Loucy (cell line): ENCODE measurements at regions not wholly inside any gene's neighbourhood (a gene's known extent, or its start where the extent isn't known, plus 50 kb on each side); places are given as distances from the start of the nearest gene placed in this dataset.

ENCODE experiments used
- H2AFZ ChIP-seq: fragments of 200-600 bp; sonication (generic); 2 replicates; pipeline ENCODE4 v1.6.0; 2016; ENCODE audit warnings: antibody characterized with exemption, mild to moderate bottlenecking, low read length, moderate library complexity
- H3F3A ChIP-seq: fragments of 200-600 bp; 2 replicates; pipeline ENCODE4 v1.6.0; 2016; ENCODE audit warnings: antibody characterized with exemption, low read depth, mild to moderate bottlenecking
- H3K27me3 ChIP-seq: fragments of 200-600 bp; sonication (generic); 2 replicates; pipeline ENCODE4 v1.6.1; 2014; ENCODE audit warnings: low read length, mild to moderate bottlenecking; ENCODE audit not compliant: insufficient read depth, poor library complexity, severe bottlenecking
- H3K36me3 ChIP-seq: fragments of 200-600 bp; sonication (generic); 2 replicates; pipeline ENCODE4 v1.6.1; 2016; ENCODE audit warnings: low read length; ENCODE audit not compliant: insufficient read depth
- H3K4me1 ChIP-seq: fragments of 200-600 bp; sonication (generic); 2 replicates; pipeline ENCODE4 v1.5.1; 2014; ENCODE audit warnings: low read length, mild to moderate bottlenecking; ENCODE audit not compliant: insufficient read depth, poor library complexity, severe bottlenecking
- H3K4me2 ChIP-seq: fragments of 200-600 bp; sonication (generic); 2 replicates; pipeline ENCODE4 v1.6.0; 2014; ENCODE audit warnings: antibody characterized with exemption, low read length, low read depth, mild to moderate bottlenecking; ENCODE audit not compliant: poor library complexity, severe bottlenecking
- H3K4me3 ChIP-seq: fragments of 200-600 bp; sonication (generic); 2 replicates; pipeline ENCODE4 v1.5.1; 2014; ENCODE audit warnings: low read length, mild to moderate bottlenecking, mixed read lengths; ENCODE audit not compliant: poor library complexity, severe bottlenecking
- H3K79me2 ChIP-seq: fragments of 200-600 bp; sonication (generic); 2 replicates; pipeline ENCODE4 v1.6.1; 2014; ENCODE audit warnings: low read length; ENCODE audit not compliant: insufficient read depth
- H3K9ac ChIP-seq: fragments of 200-600 bp; sonication (generic); 2 replicates; pipeline ENCODE4 v1.6.0; 2014; ENCODE audit warnings: mild to moderate bottlenecking, low read depth, low read length, moderate library complexity; ENCODE audit not compliant: poor library complexity, severe bottlenecking
- H3K9me2 ChIP-seq: fragments of 200-600 bp; sonication (generic); replicated peaks from 2 replicates; pipeline ENCODE4 v1.6.1; 2016; ENCODE audit warnings: low read depth, low read length, mixed read lengths
- H3K9me3 ChIP-seq: fragments of 200-600 bp; sonication (generic); 2 replicates; pipeline ENCODE4 v1.6.1; 2014; ENCODE audit warnings: mild to moderate bottlenecking, antibody characterized with exemption, low read length, low read depth; ENCODE audit not compliant: insufficient read depth
- H4K20me1 ChIP-seq: fragments of 200-600 bp; sonication (generic); 2 replicates; pipeline ENCODE4 v1.6.0; 2014; ENCODE audit warnings: antibody characterized with exemption, low read length, mild to moderate bottlenecking; ENCODE audit not compliant: insufficient read depth, poor library complexity, severe bottlenecking
- CTCF ChIP-seq: fragments of 200-600 bp; sonication (generic); conservative IDR thresholded peaks from 2 replicates; pipeline ENCODE4 v1.5.1; 2014; ENCODE audit warnings: mild to moderate bottlenecking, antibody characterized with exemption, low read length
- EZH2phosphoT487 ChIP-seq: fragments of 200-600 bp; IDR thresholded peaks from 2 replicates; pipeline ENCODE4 v1.6.1; 2018; ENCODE audit warnings: antibody characterized with exemption, mild to moderate bottlenecking, moderate library complexity, borderline replicate concordance

- no peaks in the 10 kb centered on the region for H3K36me3 ChIP-seq
- H3K27me3 ChIP-seq, result no peaks in the 10 kb centered on the region
- H2AFZ ChIP-seq, result no peak overlapping the region
- H3K79me2 ChIP-seq, result no peaks in the 10 kb centered on the region
- H3K9me3 ChIP-seq, result peaks cover 19% of the 10 kb centered on the region; the same call in 1 of the 2 replicates
- no peaks in the 10 kb centered on the region for H3K9me2 ChIP-seq
- no peak for TF ChIP-seq EZH2phosphoT487
- no peak for TF ChIP-seq CTCF
- no peaks in the 10 kb centered on the region for H3F3A ChIP-seq
- no peak overlapping the region for H3K4me3 ChIP-seq
- H4K20me1 ChIP-seq, result no peaks in the 10 kb centered on the region
- no peak overlapping the region for H3K4me2 ChIP-seq
- peaks cover 4% of the 10 kb centered on the region for H3K4me1 ChIP-seq
- no peak overlapping the region for H3K9ac ChIP-seq
Observed at GRCh38 chr13:100870898-100871297, 196.3 kb upstream of the TMTC4 start.

GRCh38 chr13:100860866-100861265 lies 186.3 kb upstream of the TMTC4 start:
- Histone ChIP-seq H2AFZ (no peak overlapping the region), H3K9ac (no peak overlapping the region), H3F3A (no peaks in the 10 kb centered on the region), H3K4me3 (no peak overlapping the region), H3K4me1 (no peaks in the 10 kb centered on the region), H3K79me2 (no peaks in the 10 kb centered on the region), H3K9me2 (no peaks in the 10 kb centered on the region), H4K20me1 (no peaks in the 10 kb centered on the region), H3K27me3 (no peaks in the 10 kb centered on the region), H3K4me2 (no peak overlapping the region), H3K9me3 (no peaks in the 10 kb centered on the region; the same call in 1 of the 2 replicates), H3K36me3 (no peaks in the 10 kb centered on the region)
- TF ChIP-seq CTCF (no peak), EZH2phosphoT487 (no peak)

- Histone ChIP-seq H4K20me1 (no peaks in the 10 kb centered on the region), H3K9me2 (no peaks in the 10 kb centered on the region), H3K36me3 (no peaks in the 10 kb centered on the region), H3K9me3 (no peaks in the 10 kb centered on the region), H3K27me3 (no peaks in the 10 kb centered on the region), H3K79me2 (no peaks in the 10 kb centered on the region), H3F3A (no peaks in the 10 kb centered on the region), H3K4me2 (no peak overlapping the region), H2AFZ (no peak overlapping the region), H3K4me3 (no peak overlapping the region), H3K9ac (no peak overlapping the region), H3K4me1 (no peaks in the 10 kb centered on the region)
- TF ChIP-seq CTCF (no peak), EZH2phosphoT487 (no peak)
Observed at GRCh38 chr13:100859861-100860260, 185.3 kb upstream of the TMTC4 start.
